Sigmoid colon (tissue), 6 donors: ENCODE measurements at regions not wholly inside any gene's neighbourhood (a gene's known extent, or its start where the extent isn't known, plus 50 kb on each side); places are given as distances from the start of the nearest gene placed in this dataset.

Experiments
- DNase-seq: peaks from one replicate; pipeline ENCODE4 v3.0.0-alpha.2; 2019
- H3K27ac ChIP-seq, 4 donors: fragments of 200-600 bp; sonication (generic); one replicate each; pipeline ENCODE4 v1.5.1; 2016 to 2019; ENCODE audit warnings: mild to moderate bottlenecking in 1 of 4
- H3K27me3 ChIP-seq, 3 donors: fragments of 200-600 bp; sonication (generic); one replicate each; pipeline ENCODE4 v1.5.1; 2019; ENCODE audit warnings: mild to moderate bottlenecking in 1 of 3
- H3K36me3 ChIP-seq, 4 donors: fragments of 200-600 bp; sonication (generic); one replicate each; pipeline ENCODE4 v1.5.1; 2016 to 2019
- H3K4me1 ChIP-seq, 4 donors: fragments of 200-600 bp; sonication (generic); one replicate each; pipeline ENCODE4 v1.5.1; 2017 to 2019
- H3K4me3 ChIP-seq, 4 donors: fragments of 200-600 bp; sonication (generic); one replicate each; pipeline ENCODE4 v1.5.1; 2017 to 2019; ENCODE audit warnings: mild to moderate bottlenecking in 2 of 4, moderate library complexity in 1 of 4
- H3K9me3 ChIP-seq, 4 donors: fragments of 200-600 bp in 3 of 4; sonication (generic) in 3 of 4; one replicate each; pipeline versions ENCODE4 v1.5.1 to v1.6.1; 2013 to 2019
- CTCF ChIP-seq, 4 experiments: fragments of 450-650 bp in 3 of 4; fragments of 200-600 bp in 1 of 4; IDR thresholded peaks; one replicate each; pipeline ENCODE4 v1.5.1; 2016 to 2019; ENCODE audit warnings: antibody characterized with exemption in 4 of 4, mild to moderate bottlenecking in 3 of 4, moderate library complexity in 2 of 4
- EP300 ChIP-seq, 4 donors: sonication (generic); formaldehyde crosslinking; IDR thresholded peaks; one replicate each; pipeline ENCODE4 v1.6.1; 2017; ENCODE audit warnings: antibody characterized with exemption in 4 of 4
- POLR2A ChIP-seq, 2 donors: fragments of 450-650 bp; IDR thresholded peaks; one replicate each; pipeline ENCODE4 v1.6.1; 2016; ENCODE audit warnings: antibody characterized with exemption in 2 of 2, mild to moderate bottlenecking in 2 of 2, moderate library complexity in 2 of 2
- POLR2AphosphoS5 ChIP-seq, 4 donors: sonication (generic); formaldehyde crosslinking; IDR thresholded peaks; one replicate each; pipeline ENCODE4 v1.6.1; 2017; ENCODE audit warnings: antibody characterized with exemption in 4 of 4
- WGBS, 2 donors: extraction: QIAGEN DNeasy Blood & Tissue Kit; methylation state at CpG; one replicate each; pipeline ENCODE4 v1.1.7; 2013; 5-methylcytosine and 5-hydroxymethylcytosine counted together
- intact Hi-C: fragments of 100-400 bp; cut with DNase I; formaldehyde crosslinking; loops from one replicate; pipeline ENCODE4 v1.15.1; 2023
- donor health status: healthy with polysubstance abuse.
- donor health status: healthy.

GRCh38 chr14:101040538-101041442 is 137.3 kb upstream of the RTL1 start:
- Histone ChIP-seq H3K36me3 (no peaks in the 10 kb centered on the region), H3K4me3 (no peak overlapping the region), H3K4me1 (no peaks in the 10 kb centered on the region), H3K27ac (no peak overlapping the region), H3K9me3 (no peaks in the 10 kb centered on the region), H3K27me3 (no peaks in the 10 kb centered on the region)
- no peak for TF ChIP-seq CTCF (IDR thresholded peaks at IDR 0.05)
- TF ChIP-seq POLR2AphosphoS5 (IDR thresholded peaks at IDR 0.05): no peak
- TF ChIP-seq POLR2A (IDR thresholded peaks at IDR 0.05): no peak
- no peak for TF ChIP-seq EP300 (IDR thresholded peaks at IDR 0.05)
- 65 to 82% methylated on average over 21 of the region's 21 CpGs for WGBS, 2 donors
- no peak for DNase-seq
- intact Hi-C loops: no loop called here

GRCh38 chr14:101043891-101044290 is 140.4 kb upstream of the RTL1 start:
- intact Hi-C loops: no loop called here
- no peak overlapping the region for H3K27ac ChIP-seq
- H3K4me1 ChIP-seq: no peaks in the 10 kb centered on the region
- no peak for TF ChIP-seq POLR2AphosphoS5 (IDR thresholded peaks at IDR 0.05)
- TF ChIP-seq POLR2A (IDR thresholded peaks at IDR 0.05): no peak
- no peak for TF ChIP-seq EP300 (IDR thresholded peaks at IDR 0.05)
- TF ChIP-seq CTCF (IDR thresholded peaks at IDR 0.05): no peak
- no peaks in the 10 kb centered on the region for H3K36me3 ChIP-seq
- 90 to 93% methylated on average over 9 of the region's 9 CpGs for WGBS, 2 donors
- no peak overlapping the region for H3K4me3 ChIP-seq
- H3K9me3 ChIP-seq: no peaks in the 10 kb centered on the region
- no peaks in the 10 kb centered on the region for H3K27me3 ChIP-seq
- DNase-seq: no peak

- intact Hi-C loops: no loop called here
- 84 to 90% methylated on average over 14 of the region's 14 CpGs for WGBS, 2 donors
- H3K27ac ChIP-seq: no peak overlapping the region
- H3K9me3 ChIP-seq: no peaks in the 10 kb centered on the region
- H3K27me3 ChIP-seq: no peaks in the 10 kb centered on the region
- no peaks in the 10 kb centered on the region for H3K36me3 ChIP-seq
- no peak overlapping the region for H3K4me3 ChIP-seq
- DNase-seq: no peak
- TF ChIP-seq POLR2A (IDR thresholded peaks at IDR 0.05): no peak
- no peak for TF ChIP-seq EP300 (IDR thresholded peaks at IDR 0.05)
- TF ChIP-seq CTCF (IDR thresholded peaks at IDR 0.05): no peak
- no peak for TF ChIP-seq POLR2AphosphoS5 (IDR thresholded peaks at IDR 0.05)
- no peaks in the 10 kb centered on the region for H3K4me1 ChIP-seq
Observed at GRCh38 chr14:101044741-101045140, 141.2 kb upstream of the RTL1 start.

GRCh38 chr14:101045511-101045910 is 142.0 kb upstream of the RTL1 start:
- DNase-seq: no peak
- no peak overlapping the region for H3K27ac ChIP-seq
- H3K36me3 ChIP-seq: no peaks in the 10 kb centered on the region
- H3K27me3 ChIP-seq: no peaks in the 10 kb centered on the region
- H3K9me3 ChIP-seq: no peaks in the 10 kb centered on the region
- H3K4me3 ChIP-seq: no peak overlapping the region
- H3K4me1 ChIP-seq: no peaks in the 10 kb centered on the region
- WGBS, 2 donors: 86 to 87% methylated on average over 9 of the region's 9 CpGs
- TF ChIP-seq EP300 (IDR thresholded peaks at IDR 0.05) (no peak), POLR2A (IDR thresholded peaks at IDR 0.05) (no peak), POLR2AphosphoS5 (IDR thresholded peaks at IDR 0.05) (no peak), CTCF (IDR thresholded peaks at IDR 0.05) (no peak)
- intact Hi-C loops: no loop called here
